ENCODE measurements at regions not wholly inside any gene's neighbourhood (a gene's known extent, or its start where the extent isn't known, plus 50 kb on each side); places are given as distances from the start of the nearest gene placed in this dataset.

GRCh38 chr12:65534238-65534841, 255.9 kb downstream of the MSRB3 start:
- no peak for DNase-seq (ENCODE audit: extremely low spot score)
- WGBS, result 65% methylated on average over 8 of the region's 8 CpGs
- Histone ChIP-seq H3K36me3 (ENCODE audit: insufficient read depth) (no peaks in the 10 kb centered on the region), H3K27ac (ENCODE audit: low read depth) (no peak overlapping the region), H3K4me3 (ENCODE audit: low read depth, low read length) (no peak overlapping the region), H3K4me1 (ENCODE audit: insufficient read depth) (no peaks in the 10 kb centered on the region)

GRCh38 chr12:65535946-65536345, 257.5 kb downstream of the MSRB3 start:
- Histone ChIP-seq H3K27ac (ENCODE audit: low read depth) (no peak overlapping the region), H3K4me3 (ENCODE audit: low read depth, low read length) (no peak overlapping the region), H3K36me3 (ENCODE audit: insufficient read depth) (no peaks in the 10 kb centered on the region), H3K4me1 (ENCODE audit: insufficient read depth) (no peaks in the 10 kb centered on the region)
- 96% methylated on average over 2 of the region's 2 CpGs for WGBS
- DNase-seq (ENCODE audit: extremely low spot score), result no peak

- no peak overlapping the region for H3K27ac ChIP-seq (ENCODE audit: low read depth)
- WGBS, result 69% methylated on average over 3 of the region's 3 CpGs
These were observed 257.9 kb downstream of the MSRB3 start for GRCh38 chr12:65536351-65536750.

GRCh38 chr12:65536876-65537681, 258.6 kb downstream of the MSRB3 start:
- 17% methylated on average over 6 of the region's 6 CpGs for WGBS
- no peaks in the 10 kb centered on the region for H3K36me3 ChIP-seq (ENCODE audit: insufficient read depth)
- no peak overlapping the region for H3K4me3 ChIP-seq (ENCODE audit: low read depth, low read length)
- no peaks in the 10 kb centered on the region for H3K4me1 ChIP-seq (ENCODE audit: insufficient read depth)
- no peak overlapping the region for H3K27ac ChIP-seq (ENCODE audit: low read depth)
- DNase-seq (ENCODE audit: extremely low spot score), result peak; percentile 81

More at GRCh38 chr12:65536351-65536750, 257.9 kb downstream of the MSRB3 start:
- Histone ChIP-seq H3K4me1 (ENCODE audit: insufficient read depth) (no peaks in the 10 kb centered on the region), H3K4me3 (ENCODE audit: low read depth, low read length) (no peak overlapping the region), H3K36me3 (ENCODE audit: insufficient read depth) (no peaks in the 10 kb centered on the region)
- no peak for DNase-seq (ENCODE audit: extremely low spot score)

GRCh38 chr12:65537978-65538377, 259.5 kb downstream of the MSRB3 start:
- no peak overlapping the region for H3K27ac ChIP-seq (ENCODE audit: low read depth)
- DNase-seq (ENCODE audit: extremely low spot score), result no peak
- WGBS, result 97% methylated on average over 1 of the region's 1 CpG
- H3K36me3 ChIP-seq (ENCODE audit: insufficient read depth), result no peaks in the 10 kb centered on the region
- no peak overlapping the region for H3K4me3 ChIP-seq (ENCODE audit: low read depth, low read length)
- no peaks in the 10 kb centered on the region for H3K4me1 ChIP-seq (ENCODE audit: insufficient read depth)

GRCh38 chr12:65539023-65539422, 260.5 kb downstream of the MSRB3 start:
- H3K4me3 ChIP-seq (ENCODE audit: low read depth, low read length), result no peak overlapping the region
- no peak overlapping the region for H3K27ac ChIP-seq (ENCODE audit: low read depth)
- 84% methylated on average over 1 of the region's 1 CpG for WGBS
- no peaks in the 10 kb centered on the region for H3K4me1 ChIP-seq (ENCODE audit: insufficient read depth)
- no peaks in the 10 kb centered on the region for H3K36me3 ChIP-seq (ENCODE audit: insufficient read depth)
- DNase-seq (ENCODE audit: extremely low spot score), result no peak

- Histone ChIP-seq H3K4me3 (ENCODE audit: low read depth, low read length) (no peak overlapping the region), H3K27ac (ENCODE audit: low read depth) (no peak overlapping the region), H3K4me1 (ENCODE audit: insufficient read depth) (no peaks in the 10 kb centered on the region), H3K36me3 (ENCODE audit: insufficient read depth) (no peaks in the 10 kb centered on the region)
- no peak for DNase-seq (ENCODE audit: extremely low spot score)
- 98% methylated on average over 1 of the region's 1 CpG for WGBS
These were observed 261.7 kb downstream of the MSRB3 start for GRCh38 chr12:65540140-65540539.

- Histone ChIP-seq H3K36me3 (ENCODE audit: insufficient read depth) (no peaks in the 10 kb centered on the region), H3K27ac (ENCODE audit: low read depth) (no peak overlapping the region), H3K4me1 (ENCODE audit: insufficient read depth) (no peaks in the 10 kb centered on the region), H3K4me3 (ENCODE audit: low read depth, low read length) (no peak overlapping the region)
- 86% methylated on average over 4 of the region's 4 CpGs for WGBS
- no peak for DNase-seq (ENCODE audit: extremely low spot score)
These were observed 268.0 kb downstream of the MSRB3 start for GRCh38 chr12:65546528-65546927.

GRCh38 chr12:65556676-65557437, 267.4 kb upstream of the HMGA2 start:
- peak; percentile 62 for DNase-seq (ENCODE audit: extremely low spot score)
- Histone ChIP-seq H3K4me1 (ENCODE audit: insufficient read depth) (no peaks in the 10 kb centered on the region), H3K27ac (ENCODE audit: low read depth) (no peak overlapping the region), H3K36me3 (ENCODE audit: insufficient read depth) (no peaks in the 10 kb centered on the region), H3K4me3 (ENCODE audit: low read depth, low read length) (no peak overlapping the region)
- 31% methylated on average over 22 of the region's 22 CpGs for WGBS

- DNase-seq (ENCODE audit: extremely low spot score), result no peak
- no peak overlapping the region for H3K4me3 ChIP-seq (ENCODE audit: low read depth, low read length)
- no peaks in the 10 kb centered on the region for H3K4me1 ChIP-seq (ENCODE audit: insufficient read depth)
- 77% methylated on average over 3 of the region's 3 CpGs for WGBS
- no peaks in the 10 kb centered on the region for H3K36me3 ChIP-seq (ENCODE audit: insufficient read depth)
- H3K27ac ChIP-seq (ENCODE audit: low read depth), result no peak overlapping the region
These were observed 266.7 kb upstream of the HMGA2 start for GRCh38 chr12:65557438-65558181.

- WGBS, result 93% methylated on average over 2 of the region's 2 CpGs
These were observed 264.0 kb upstream of the HMGA2 start for GRCh38 chr12:65560286-65560685.

GRCh38 chr12:65561798-65562382, 262.4 kb upstream of the HMGA2 start:
- WGBS, result 90% methylated on average over 8 of the region's 8 CpGs
- Histone ChIP-seq H3K4me1 (ENCODE audit: insufficient read depth) (no peaks in the 10 kb centered on the region), H3K4me3 (ENCODE audit: low read depth, low read length) (no peak overlapping the region), H3K27ac (ENCODE audit: low read depth) (no peak overlapping the region), H3K36me3 (ENCODE audit: insufficient read depth) (no peaks in the 10 kb centered on the region)
- no peak for DNase-seq (ENCODE audit: extremely low spot score)

More at GRCh38 chr12:65560286-65560685, 264.0 kb upstream of the HMGA2 start:
- DNase-seq (ENCODE audit: extremely low spot score), result no peak
- Histone ChIP-seq H3K4me3 (ENCODE audit: low read depth, low read length) (no peak overlapping the region), H3K4me1 (ENCODE audit: insufficient read depth) (no peaks in the 10 kb centered on the region), H3K36me3 (ENCODE audit: insufficient read depth) (no peaks in the 10 kb centered on the region), H3K27ac (ENCODE audit: low read depth) (no peak overlapping the region)

Measured in urinary bladder (tissue), 3 donors.